LNCaP clone FGC (cell line): ENCODE measurements at regions not wholly inside any gene's neighbourhood (a gene's known extent, or its start where the extent isn't known, plus 50 kb on each side); places are given as distances from the start of the nearest gene placed in this dataset.
A peak's percentile ranks its signal among the peaks of the same experiment; 100 is the strongest.
"Not testable (repeated sequence)": the region's sequence is repeated elsewhere in the genome, so short reads cannot be mapped to it uniquely, and the experiment has no call there.

Experiments used
- DNase-seq: peaks from one replicate; pipeline ENCODE4 v3.0.0-alpha.2; 2011; ENCODE audit warnings: low read depth
- H3K4me3 ChIP-seq: 2 replicates; pipeline ENCODE4 v1.5.1; 2011; ENCODE audit warnings: mild to moderate bottlenecking, low read depth, low read length, control low read depth
- CTCF ChIP-seq: IDR thresholded peaks from 2 replicates; pipeline ENCODE4 v1.5.1; 2012; ENCODE audit warnings: mild to moderate bottlenecking; ENCODE audit not compliant: control insufficient read depth, insufficient read depth; ENCODE audit errors: extremely low read depth

DNA sequence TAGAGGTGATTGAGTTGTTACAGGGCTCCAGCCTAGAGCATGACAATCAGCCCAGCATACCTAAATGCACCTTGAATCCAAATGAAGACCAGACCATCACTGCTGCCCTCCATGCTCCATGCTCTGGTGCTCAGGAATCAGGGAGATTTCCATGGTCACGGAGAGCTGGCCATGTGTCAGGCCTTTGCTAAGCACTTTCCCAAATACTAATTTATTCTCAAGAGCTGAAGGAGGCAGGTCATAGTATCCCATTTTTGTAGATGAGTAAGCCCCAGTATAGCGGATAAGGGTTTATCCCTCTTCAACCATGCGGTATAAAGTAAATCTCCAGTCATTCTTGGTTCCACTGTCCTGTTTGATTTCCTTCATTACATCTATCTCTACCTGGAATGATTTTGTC, 240.8 kb downstream of the TFAP2A start:
- DNase-seq: no peak
- H3K4me3 ChIP-seq: no peak overlapping the region
- TF ChIP-seq CTCF: no peak

DNA sequence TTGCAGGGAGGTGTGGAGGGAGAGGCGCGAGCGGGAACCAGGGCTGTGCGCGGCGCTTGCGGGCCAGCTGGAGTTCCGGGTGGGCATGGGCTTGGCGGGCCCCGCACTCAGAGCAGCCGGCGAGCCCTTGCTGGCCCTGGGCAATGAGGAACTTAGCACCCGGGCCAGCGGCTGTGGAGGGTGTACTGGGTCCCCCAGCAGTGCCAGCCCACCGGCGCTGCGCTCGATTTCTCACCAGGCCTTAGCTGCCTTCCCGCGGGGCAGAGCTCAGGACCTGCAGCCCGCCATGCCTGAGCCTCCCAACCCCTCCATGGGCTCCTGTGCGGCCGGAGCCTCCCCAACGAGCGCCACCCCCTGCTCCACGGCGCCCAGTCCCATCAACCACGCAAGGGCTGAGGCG, 243.2 kb downstream of the TFAP2A start:
- DNase-seq, H3K4me3 ChIP-seq: not testable (repeated sequence)

- no peak for TF ChIP-seq CTCF
- no peak overlapping the region for H3K4me3 ChIP-seq
- no peak for DNase-seq
Measured at GRCh38 chr6:10170816-10171215, 244.1 kb downstream of the TFAP2A start.

DNA sequence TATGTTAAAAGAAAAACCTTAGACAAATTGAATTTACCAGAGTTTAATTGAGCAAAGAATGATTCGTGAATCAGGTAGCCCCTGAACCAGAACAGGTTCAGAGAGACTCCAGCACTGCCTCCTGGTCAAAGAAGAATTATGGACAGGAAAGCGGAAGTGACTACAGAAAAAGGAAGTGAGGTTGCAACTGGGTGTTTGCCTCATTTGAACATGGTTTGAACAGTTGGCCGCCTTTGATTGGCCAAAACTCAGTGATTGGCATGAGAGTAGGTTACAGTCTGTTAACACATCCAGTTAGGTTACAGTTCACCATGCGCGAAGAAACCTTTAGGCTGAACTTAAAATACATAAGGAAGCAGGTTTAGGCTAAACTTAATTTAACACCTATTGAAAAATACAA, 248.8 kb downstream of the TFAP2A start:
- no peak overlapping the region for H3K4me3 ChIP-seq
- DNase-seq: no peak
- TF ChIP-seq CTCF: no peak

DNA sequence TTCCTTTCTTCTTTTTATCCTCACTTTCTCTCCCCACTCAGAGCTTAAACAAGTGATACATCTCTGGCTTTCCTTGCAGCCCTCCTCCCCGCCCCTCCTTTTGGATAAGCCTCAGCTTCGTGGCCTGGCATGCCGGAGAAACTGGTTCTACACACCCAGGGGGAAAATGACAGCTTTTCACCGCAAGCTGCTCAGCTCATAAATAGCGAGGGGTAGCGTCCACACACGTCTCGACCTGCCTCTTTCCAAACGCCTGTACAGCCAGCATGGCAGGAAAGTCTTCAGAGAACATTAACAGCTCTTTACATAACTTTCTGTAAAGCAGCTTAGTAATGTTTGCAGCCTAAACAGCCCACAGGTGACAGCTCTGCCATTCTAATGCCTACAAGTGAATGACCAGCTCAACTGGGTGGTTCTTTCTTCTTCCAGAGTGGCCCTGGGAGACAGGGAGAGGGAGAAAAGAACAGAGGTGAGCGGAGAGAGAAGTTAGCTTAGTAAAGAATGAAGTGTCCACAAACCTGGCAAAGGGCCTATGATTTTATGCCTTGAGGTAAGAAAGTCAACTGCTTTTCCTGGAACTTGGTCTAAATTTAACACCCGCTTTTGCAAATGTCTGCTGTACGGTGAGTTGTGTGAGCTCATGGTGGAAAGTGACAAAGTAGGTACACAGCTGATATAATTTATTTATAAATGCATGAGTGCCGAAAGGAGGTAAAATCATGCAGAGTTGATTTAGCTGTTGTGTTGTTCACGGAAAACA, 251.5 kb downstream of the TFAP2A start:
- no peak for TF ChIP-seq CTCF
- no peak for DNase-seq
- H3K4me3 ChIP-seq: peak overlapping the region; percentile 19; the same call in 1 of the 2 replicates

DNA sequence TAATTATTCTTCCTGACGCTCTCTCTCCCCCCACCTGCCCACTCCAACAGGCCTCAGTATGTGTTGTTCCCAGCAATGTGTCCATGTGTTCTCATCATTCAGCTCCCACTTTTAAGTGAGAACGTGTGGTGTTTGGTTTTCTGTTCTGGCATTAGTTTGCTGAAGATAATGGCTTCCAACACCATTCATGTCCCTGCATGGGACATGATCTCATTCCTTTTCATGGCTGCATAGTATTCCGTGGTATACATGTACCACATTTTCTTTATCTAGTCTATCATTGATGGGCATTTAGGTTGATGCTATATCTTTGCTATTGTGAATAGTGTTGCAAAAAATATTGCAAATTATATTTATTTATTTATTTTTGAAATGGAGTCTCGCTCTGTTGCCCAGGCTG, 258.0 kb downstream of the TFAP2A start:
- DNase-seq: no peak
- no peak overlapping the region for H3K4me3 ChIP-seq
- no peak for TF ChIP-seq CTCF

- TF ChIP-seq CTCF: no peak
Measured at GRCh38 chr6:10154251-10154650, 260.6 kb downstream of the TFAP2A start.

More at GRCh38 chr6:10154251-10154650, 260.6 kb downstream of the TFAP2A start:
- DNase-seq: no peak
- H3K4me3 ChIP-seq: no peak overlapping the region
